ENCODE measurements at regions not wholly inside any gene's neighbourhood (a gene's known extent, or its start where the extent isn't known, plus 50 kb on each side); places are given as distances from the start of the nearest gene placed in this dataset.

GRCh38 chr2:226581661-226582060, 218.0 kb downstream of the IRS1 start:
- Histone ChIP-seq H3K4me3 (ENCODE audit: low read depth, low read length) (no peak overlapping the region), H3K27me3 (ENCODE audit: insufficient read depth, low read depth, severe bottlenecking) (no peaks in the 10 kb centered on the region), H3K9me3 (ENCODE audit: severe bottlenecking) (no peaks in the 10 kb centered on the region), H3K36me3 (no peaks in the 10 kb centered on the region), H3K27ac (no peak overlapping the region)
- TF ChIP-seq, protein P1, sequence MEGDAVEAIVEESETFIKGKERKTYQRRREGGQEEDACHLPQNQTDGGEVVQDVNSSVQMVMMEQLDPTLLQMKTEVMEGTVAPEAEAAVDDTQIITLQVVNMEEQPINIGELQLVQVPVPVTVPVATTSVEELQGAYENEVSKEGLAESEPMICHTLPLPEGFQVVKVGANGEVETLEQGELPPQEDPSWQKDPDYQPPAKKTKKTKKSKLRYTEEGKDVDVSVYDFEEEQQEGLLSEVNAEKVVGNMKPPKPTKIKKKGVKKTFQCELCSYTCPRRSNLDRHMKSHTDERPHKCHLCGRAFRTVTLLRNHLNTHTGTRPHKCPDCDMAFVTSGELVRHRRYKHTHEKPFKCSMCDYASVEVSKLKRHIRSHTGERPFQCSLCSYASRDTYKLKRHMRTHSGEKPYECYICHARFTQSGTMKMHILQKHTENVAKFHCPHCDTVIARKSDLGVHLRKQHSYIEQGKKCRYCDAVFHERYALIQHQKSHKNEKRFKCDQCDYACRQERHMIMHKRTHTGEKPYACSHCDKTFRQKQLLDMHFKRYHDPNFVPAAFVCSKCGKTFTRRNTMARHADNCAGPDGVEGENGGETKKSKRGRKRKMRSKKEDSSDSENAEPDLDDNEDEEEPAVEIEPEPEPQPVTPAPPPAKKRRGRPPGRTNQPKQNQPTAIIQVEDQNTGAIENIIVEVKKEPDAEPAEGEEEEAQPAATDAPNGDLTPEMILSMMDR (IDR thresholded peaks at IDR 0.05; ENCODE audit: low read depth, low read length), result no peak
- DNase-seq, result no peak

DNA sequence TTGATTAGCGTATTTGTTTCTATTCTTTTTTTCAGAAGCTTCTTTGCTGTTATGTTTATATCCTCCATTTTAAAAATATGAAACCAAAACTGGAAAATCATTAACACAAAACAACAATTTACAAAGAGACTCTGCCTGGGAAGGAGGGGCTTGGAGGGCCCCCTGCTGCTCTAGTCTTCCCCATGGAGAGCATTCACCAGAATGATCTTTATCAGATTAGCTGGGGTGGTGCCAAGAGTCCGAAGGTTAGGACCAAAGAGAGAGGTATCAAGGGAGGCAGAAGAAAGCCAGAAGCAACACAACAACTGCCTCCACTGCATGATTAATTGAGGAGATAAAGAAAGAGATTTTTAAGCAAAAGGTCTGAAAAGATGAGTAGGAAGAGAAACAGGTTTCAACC, 218.6 kb downstream of the IRS1 start:
- H3K9me3 ChIP-seq (ENCODE audit: severe bottlenecking), result no peaks in the 10 kb centered on the region
- no peak for DNase-seq
- H3K27me3 ChIP-seq (ENCODE audit: insufficient read depth, low read depth, severe bottlenecking), result no peaks in the 10 kb centered on the region
- H3K4me3 ChIP-seq (ENCODE audit: low read depth, low read length), result no peak overlapping the region
- TF ChIP-seq, protein P1 (IDR thresholded peaks at IDR 0.05; ENCODE audit: low read depth, low read length), result no peak
- H3K36me3 ChIP-seq, result no peaks in the 10 kb centered on the region
- no peak overlapping the region for H3K27ac ChIP-seq

DNA sequence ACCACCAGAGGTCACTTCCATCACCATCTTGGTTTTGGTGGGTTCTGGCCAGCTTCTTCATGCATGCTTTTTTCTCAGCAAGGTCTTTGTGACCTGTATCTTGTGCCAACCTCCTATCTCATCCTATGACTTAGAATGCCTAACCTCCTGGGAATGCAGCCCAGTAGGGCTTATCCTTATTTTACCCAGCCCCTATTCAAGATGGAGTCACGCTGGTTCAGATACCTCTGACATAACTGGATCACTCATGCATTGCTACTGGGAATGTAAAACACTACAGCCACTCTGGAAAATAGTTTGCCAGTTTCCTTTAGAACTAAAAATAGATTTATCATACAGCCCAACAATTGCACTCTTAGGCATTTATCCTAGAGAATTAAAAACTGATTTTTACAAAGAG, 219.2 kb downstream of the IRS1 start:
- no peak for DNase-seq
- no peak overlapping the region for H3K27ac ChIP-seq
- no peaks in the 10 kb centered on the region for H3K36me3 ChIP-seq
- TF ChIP-seq, protein P1 (IDR thresholded peaks at IDR 0.05; ENCODE audit: low read depth, low read length), result no peak
- H3K4me3 ChIP-seq (ENCODE audit: low read depth, low read length), result no peak overlapping the region
- no peaks in the 10 kb centered on the region for H3K27me3 ChIP-seq (ENCODE audit: insufficient read depth, low read depth, severe bottlenecking)
- no peaks in the 10 kb centered on the region for H3K9me3 ChIP-seq (ENCODE audit: severe bottlenecking)

DNA sequence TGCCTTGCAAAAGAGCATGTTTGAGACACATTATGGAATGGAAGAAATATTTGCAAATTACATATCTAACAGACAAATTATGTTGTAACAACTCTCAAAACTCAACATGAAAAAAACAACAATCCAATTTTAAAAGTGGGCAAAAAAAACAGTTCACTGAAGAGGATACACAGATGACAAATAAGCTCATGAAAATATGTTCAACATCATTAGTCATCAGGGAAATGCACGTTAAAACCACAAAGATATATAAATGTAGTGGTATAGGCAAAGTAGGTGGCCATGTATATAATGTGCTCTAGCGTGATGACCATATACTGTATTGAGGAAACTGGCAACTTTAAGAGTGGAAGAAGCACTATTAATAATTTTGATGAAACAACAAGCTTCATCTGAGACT, 220.1 kb downstream of the IRS1 start:
- TF ChIP-seq, protein P1 (IDR thresholded peaks at IDR 0.05; ENCODE audit: low read depth, low read length), result no peak
- no peak for DNase-seq

GRCh38 chr2:226578879-226579278, 220.7 kb downstream of the IRS1 start:
- no peak for DNase-seq
- no peaks in the 10 kb centered on the region for H3K9me3 ChIP-seq (ENCODE audit: severe bottlenecking)
- no peaks in the 10 kb centered on the region for H3K36me3 ChIP-seq
- H3K27me3 ChIP-seq (ENCODE audit: insufficient read depth, low read depth, severe bottlenecking), result no peaks in the 10 kb centered on the region
- no peak overlapping the region for H3K4me3 ChIP-seq (ENCODE audit: low read depth, low read length)
- TF ChIP-seq, protein P1 (IDR thresholded peaks at IDR 0.05; ENCODE audit: low read depth, low read length), result no peak
- H3K27ac ChIP-seq, result no peak overlapping the region

More for the DNA sequence above, 220.1 kb downstream of the IRS1 start:
- no peak overlapping the region for H3K27ac ChIP-seq
- H3K9me3 ChIP-seq (ENCODE audit: severe bottlenecking), result no peaks in the 10 kb centered on the region
- H3K36me3 ChIP-seq, result no peaks in the 10 kb centered on the region
- H3K27me3 ChIP-seq (ENCODE audit: insufficient read depth, low read depth, severe bottlenecking), result no peaks in the 10 kb centered on the region
- no peak overlapping the region for H3K4me3 ChIP-seq (ENCODE audit: low read depth, low read length)

- no peak for DNase-seq
- Histone ChIP-seq H3K27ac (no peak overlapping the region), H3K4me3 (ENCODE audit: low read depth, low read length) (no peak overlapping the region), H3K9me3 (ENCODE audit: severe bottlenecking) (no peaks in the 10 kb centered on the region), H3K27me3 (ENCODE audit: insufficient read depth, low read depth, severe bottlenecking) (no peaks in the 10 kb centered on the region), H3K36me3 (no peaks in the 10 kb centered on the region)
- TF ChIP-seq, protein P1 (IDR thresholded peaks at IDR 0.05; ENCODE audit: low read depth, low read length), result no peak
Observed at GRCh38 chr2:226578373-226578772, 221.2 kb downstream of the IRS1 start.

Measured in WERI-Rb-1 (cell line).